ENCODE measurements at regions not wholly inside any gene's neighbourhood (a gene's known extent, or its start where the extent isn't known, plus 50 kb on each side); places are given as distances from the start of the nearest gene placed in this dataset.

DNA sequence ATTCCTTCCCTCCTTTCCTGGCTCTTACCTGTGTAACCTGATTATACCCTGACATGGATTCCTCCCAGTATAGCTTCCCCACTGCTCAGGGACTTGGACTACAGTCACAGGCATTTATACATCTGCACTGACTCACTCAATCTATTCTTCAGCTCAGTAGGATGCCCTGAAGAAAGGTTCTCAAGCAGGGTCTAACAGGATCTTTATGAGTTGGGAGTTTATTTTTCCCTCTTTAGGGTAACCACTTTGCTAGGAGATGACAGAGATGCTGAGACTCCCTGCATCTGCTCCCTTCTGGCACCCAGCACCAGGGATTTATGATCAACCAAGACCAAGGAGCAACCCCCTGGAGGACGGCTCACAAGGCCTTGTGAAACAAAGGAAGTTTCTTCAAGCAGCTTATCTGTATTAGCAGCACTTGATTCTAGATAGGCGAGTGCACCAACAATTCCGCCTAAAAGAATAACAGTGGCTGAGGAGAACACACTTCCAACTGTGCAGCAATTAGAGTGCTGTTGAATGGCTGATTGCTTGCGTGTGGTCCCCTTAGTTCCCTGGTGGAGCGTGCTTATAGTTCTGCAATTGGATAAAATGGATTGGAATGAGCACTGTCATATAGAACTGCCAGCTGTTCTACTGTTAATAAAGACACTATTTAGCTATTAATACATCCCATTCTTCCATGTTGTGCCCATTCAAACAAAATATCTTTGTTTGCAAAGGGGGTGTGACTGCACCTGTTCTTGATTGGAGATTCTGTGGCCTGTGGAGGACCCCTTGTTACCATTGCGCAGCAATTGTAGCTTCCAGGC, 482.6 kb downstream of the ZNF608 start:
- no peak for DNase-seq (ENCODE audit: low spot score)

DNA sequence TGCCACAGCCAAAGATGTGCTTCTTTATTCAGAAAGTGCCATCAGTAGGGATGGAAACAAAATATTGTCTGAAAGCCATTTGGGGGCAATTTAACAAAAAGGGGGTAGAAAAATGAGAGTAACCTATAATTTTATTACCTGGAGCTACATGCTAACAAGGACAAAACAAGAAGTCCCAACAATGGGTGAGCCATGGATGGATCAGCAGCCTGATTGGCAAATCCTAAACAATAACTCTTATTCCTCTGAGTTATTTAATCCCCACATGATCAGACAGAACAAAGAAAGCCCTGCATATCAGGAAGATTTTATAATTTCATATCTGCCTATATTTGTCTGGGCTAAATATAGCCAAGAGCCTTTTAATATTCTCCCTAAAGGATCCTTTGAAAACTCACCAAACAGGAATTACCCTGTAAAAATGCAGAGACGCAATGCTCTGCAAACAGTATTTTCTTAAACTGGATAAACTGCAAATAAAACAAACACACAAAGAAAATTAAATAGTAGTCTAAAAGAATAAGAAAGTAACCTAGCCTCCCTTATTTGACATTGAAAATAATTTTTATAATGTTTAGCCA, 483.4 kb downstream of the ZNF608 start:
- no peak for DNase-seq (ENCODE audit: low spot score)

DNA sequence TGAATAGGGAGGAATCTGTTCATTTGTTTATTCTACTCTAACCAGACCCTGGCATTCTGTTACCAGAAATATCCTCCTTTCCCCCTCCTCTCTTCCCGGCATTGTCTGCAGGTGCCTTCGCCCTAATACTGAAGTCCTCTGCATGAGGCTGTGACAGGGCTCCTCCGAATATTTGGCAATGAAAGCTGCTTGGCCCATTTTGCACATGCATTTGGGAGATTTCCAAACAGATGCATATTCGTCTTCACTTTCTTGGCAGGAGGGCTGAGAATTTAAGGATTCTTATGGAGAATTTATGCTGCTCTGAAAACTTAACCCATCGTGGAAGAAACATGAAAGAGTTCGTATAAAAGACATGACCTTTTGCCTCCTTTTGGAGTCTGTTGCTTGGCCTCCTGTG, 484.0 kb downstream of the ZNF608 start:
- DNase-seq (ENCODE audit: low spot score), result no peak

GRCh38 chr5:124261848-124262247, 484.6 kb downstream of the ZNF608 start:
- no peak for DNase-seq (ENCODE audit: low spot score)

- DNase-seq (ENCODE audit: low spot score), result no peak
Measured at GRCh38 chr5:124260921-124261515, 485.4 kb downstream of the ZNF608 start.

- DNase-seq (ENCODE audit: low spot score), result no peak
Measured at GRCh38 chr5:124259017-124259416, 487.4 kb downstream of the ZNF608 start.

GRCh38 chr5:124257048-124257447, 489.4 kb downstream of the ZNF608 start:
- DNase-seq (ENCODE audit: low spot score), result no peak

DNA sequence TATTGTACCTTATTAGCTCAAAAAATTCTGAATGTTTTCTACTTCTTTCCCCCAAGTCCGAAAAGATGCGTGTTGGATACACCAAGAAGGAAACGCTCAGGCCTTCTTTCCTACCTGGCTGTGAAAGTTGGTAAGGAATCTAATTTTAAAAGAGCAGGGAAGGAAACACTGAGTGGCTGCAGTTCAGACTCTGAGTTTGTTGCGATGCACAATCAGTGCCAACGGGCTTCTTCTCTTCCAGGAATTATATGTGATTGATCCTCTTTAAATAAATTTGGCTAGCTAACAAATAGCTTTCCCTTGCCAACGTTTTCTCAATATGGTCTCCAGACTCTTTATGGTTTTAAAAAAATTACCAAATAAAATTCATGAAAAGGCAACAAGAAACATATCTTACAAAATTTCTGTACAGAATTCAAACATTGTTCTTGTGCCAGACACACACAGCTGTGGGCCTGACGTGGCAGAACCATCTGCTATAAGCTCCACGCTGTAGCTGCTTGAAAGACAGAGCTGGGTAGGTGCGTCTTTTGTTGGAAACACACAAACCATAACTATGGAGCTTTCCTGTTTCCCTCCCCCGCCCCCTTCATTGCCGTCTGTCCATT, 493.1 kb downstream of the ZNF608 start:
- DNase-seq (ENCODE audit: low spot score), result no peak

- no peak for DNase-seq (ENCODE audit: low spot score)
Measured at GRCh38 chr5:124252747-124253146, 493.7 kb downstream of the ZNF608 start.

DNA sequence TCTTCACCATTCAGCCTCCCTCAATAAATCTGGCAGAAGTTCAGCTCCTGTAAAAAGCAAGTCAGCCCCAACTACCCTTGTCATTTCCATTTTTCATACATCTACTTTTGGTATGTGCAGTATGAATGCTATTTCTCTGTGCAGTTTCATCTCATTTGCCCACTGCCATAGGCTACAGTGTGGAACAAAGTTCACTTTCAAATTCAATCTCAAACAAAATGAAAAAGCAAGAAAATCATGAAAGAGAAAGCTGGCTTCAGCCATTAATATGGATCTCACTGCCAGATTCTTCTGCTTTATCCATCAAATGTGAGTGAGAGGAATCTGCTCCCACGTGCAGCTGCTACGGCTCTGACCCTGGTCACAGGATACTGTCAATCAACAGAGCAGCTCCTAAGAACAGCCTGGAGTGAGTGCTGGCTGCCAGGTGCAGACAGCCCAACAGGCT, 494.2 kb downstream of the ZNF608 start:
- no peak for DNase-seq (ENCODE audit: low spot score)

DNA sequence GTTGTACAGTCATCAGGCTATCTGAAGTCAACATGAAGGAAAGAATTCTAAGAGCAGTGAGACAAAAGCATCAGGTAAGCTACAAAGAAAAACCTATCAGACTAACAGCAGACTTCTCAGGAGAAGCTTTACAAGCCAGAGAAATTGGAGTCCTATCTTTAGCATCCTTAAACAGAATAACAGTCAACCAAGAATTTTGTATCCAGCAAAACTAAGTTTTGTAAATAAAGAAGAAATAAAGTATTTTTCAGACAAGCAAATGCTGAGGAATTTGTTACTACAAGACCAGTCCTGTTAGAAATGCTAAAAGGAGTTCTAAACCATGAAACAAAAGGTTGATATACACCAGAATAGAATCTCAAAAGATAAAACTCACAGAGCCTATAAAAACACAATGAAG, 501.2 kb downstream of the ZNF608 start:
- no peak for DNase-seq (ENCODE audit: low spot score)

DNA sequence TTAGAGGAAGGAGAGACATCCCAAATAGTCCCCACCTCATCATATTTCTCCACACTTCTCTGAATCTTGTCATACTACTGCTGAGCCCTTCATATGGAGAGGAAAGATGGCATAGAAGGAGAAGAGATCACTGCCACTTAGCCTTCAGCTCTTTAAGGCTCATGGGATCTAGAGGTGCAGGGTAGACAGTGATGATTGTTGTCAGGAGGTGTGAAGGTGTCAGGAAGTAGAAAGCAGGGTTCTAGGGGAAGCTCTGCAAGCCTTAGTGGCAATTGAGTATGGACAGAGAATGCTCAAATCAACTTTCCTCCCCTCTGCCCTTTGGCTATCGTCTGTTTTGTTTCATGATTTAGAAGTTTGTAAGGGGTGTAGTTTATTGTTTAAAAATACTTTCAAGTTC, 505.7 kb downstream of the ZNF608 start:
- no peak for DNase-seq (ENCODE audit: low spot score)

- no peak for DNase-seq (ENCODE audit: low spot score)
Measured at GRCh38 chr5:124239572-124239971, 506.9 kb downstream of the ZNF608 start.

GRCh38 chr5:124238350-124238749, 508.1 kb downstream of the ZNF608 start:
- no peak for DNase-seq (ENCODE audit: low spot score)

GRCh38 chr5:124237206-124237695, 509.2 kb downstream of the ZNF608 start:
- DNase-seq (ENCODE audit: low spot score), result no peak

DNA sequence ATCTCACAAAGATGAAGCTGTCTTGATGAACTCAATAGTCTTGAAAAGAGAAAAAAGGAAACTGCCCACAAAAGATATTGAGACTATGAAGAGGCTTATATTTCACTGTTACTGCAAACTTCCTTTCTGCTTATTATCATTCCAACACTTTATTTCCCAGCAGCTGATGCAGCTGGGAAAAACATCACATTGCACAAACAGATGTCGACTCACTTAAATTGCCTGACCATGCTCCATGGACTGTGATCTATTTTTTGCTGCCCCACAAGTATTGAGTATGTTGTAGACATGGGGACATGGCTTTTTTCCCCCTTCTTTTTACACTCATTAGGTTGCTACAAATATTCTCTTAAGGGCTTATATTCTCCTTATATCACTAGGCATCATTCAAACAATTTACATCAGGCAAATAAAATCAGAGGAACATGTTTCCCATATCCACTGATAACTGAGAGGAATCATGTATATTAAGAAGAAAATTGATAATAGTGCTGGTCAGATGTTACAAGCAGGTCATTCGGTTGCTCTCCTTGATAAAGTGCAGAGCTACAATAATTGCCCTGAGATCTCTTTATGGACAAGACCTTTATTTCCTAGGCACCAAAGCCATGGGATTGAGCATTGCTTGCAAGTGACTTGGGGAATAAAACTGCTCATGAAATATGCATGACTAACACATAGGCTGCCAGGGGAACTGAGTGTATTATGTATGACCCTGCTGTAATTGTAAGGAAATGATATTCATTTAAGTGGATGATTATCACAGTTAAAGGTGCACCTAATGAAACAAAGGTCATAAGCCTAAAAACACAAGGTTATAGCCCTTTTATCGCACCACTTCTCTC, 509.9 kb downstream of the ZNF608 start:
- DNase-seq (ENCODE audit: low spot score), result no peak

DNA sequence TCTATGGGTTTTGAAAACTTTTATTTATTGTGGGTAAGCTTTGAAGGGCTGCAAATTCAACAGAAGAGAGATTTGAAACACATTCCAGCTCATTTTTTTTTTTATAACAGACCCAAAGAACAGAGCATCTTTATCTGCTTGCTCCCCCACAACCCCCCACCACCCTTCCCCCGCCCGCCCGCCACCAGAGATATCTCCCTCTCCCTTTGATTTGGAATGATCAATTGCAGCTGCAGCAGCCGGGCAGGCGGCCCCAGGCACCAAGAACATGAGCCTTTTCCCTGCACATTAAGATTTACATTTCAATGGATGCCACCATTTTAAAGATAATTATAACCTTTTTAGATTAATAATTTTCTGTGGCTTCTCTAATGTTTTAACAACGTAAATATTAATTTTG, 510.9 kb downstream of the ZNF608 start:
- no peak for DNase-seq (ENCODE audit: low spot score)

GRCh38 chr5:124234770-124235562, 511.5 kb downstream of the ZNF608 start:
- DNase-seq (ENCODE audit: low spot score), result no peak

DNA sequence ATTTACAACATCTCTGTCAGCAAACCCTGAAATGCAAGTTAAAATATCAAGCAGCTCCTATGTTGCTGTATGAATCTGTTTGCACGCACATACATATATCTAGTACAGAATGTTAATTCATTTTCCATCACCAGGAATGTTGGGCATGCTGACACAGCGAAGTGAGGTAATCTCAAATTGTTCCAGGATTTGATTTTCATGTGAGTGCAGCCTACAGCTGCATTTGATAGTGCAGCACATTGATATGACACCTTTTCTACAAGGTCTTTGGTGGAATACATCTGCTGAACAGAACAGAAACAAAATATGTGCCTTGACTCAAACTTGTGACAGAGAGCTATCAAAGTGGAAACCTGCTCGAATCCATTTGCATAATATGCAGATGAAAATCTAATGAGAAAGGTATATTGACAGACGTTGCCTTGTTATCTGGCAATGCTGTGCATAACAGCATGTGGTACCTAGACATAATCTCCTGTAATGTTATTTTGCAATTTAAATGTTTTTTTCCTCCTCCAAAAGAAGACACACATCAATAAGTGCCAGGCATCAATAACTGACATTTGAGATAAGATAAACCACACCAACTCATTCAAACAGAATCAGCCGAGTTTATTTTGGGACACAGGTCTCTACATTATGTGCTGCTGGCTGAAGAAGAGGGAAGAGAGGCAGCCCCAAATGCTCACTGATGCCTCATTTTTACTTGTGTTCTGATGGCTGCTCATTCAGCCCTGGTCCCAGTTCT, 512.2 kb downstream of the ZNF608 start:
- no peak for DNase-seq (ENCODE audit: low spot score)

DNA sequence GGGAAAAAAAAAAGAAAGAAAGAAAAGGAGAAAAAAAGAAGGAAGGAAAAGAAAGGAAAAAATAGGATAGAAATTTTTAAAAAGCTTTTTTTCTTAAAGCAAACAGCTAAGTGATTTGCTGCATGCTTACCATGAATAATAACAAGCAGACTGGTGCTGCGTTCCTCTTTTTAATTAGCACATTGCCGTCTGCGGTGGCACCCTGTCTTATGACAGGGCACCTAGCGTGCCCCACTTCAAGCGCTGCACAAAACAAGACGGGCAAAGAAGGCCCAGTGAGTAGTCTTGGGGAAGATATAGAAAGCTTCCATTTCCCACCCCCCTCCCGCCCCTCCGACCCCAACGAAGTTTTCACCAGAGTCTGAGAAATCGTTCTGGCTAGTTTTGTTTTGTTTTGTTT, 513.9 kb downstream of the ZNF608 start:
- DNase-seq (ENCODE audit: low spot score), result no peak

Measured in CD4-positive, alpha-beta T cell treated with Interleukin-2 at 100 ng/mL for 4 hours (primary cell).